GM18502 (cell line): ENCODE measurements at regions not wholly inside any gene's neighbourhood (a gene's known extent, or its start where the extent isn't known, plus 50 kb on each side); places are given as distances from the start of the nearest gene placed in this dataset.

Source experiments
- ATAC-seq: cut with Tn5 transposase; IDR thresholded peaks from one replicate; pipeline ENCODE4 v1.9.1; 2021; ENCODE audit warnings: mild to moderate bottlenecking; ENCODE audit not compliant: unreplicated experiment, poor library complexity

- ATAC-seq = no peak
Measured at GRCh38 chr3:64865839-64866570, 178.2 kb upstream of the ADAMTS9 start.

- ATAC-seq = no peak
Measured at GRCh38 chr3:64863226-64864212, 175.7 kb upstream of the ADAMTS9 start.

DNA sequence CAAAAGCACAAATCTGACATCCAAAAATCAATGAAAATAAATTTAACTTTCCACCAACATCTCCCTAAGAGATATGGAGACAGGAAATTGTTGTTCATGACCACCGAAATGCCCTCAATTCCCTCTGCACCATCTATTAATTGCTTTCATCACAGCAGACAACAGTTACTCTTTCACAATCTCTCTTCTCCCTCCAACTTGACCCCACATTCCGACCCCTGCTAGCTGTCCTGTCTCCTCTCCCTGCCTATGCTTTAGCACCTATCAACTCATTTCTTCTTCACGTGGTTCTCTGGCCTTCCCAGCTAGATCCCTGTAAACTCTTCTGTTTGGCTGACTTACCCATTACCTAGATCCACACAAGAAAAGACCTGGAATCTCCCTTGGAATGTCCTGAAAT is 173.9 kb upstream of the ADAMTS9 start:
- ATAC-seq = no peak

- no peak for ATAC-seq
Measured at GRCh38 chr3:64860536-64860870, 172.7 kb upstream of the ADAMTS9 start.

GRCh38 chr3:64859625-64860535 is 172.1 kb upstream of the ADAMTS9 start:
- ATAC-seq = no peak

- no peak for ATAC-seq
Measured at GRCh38 chr3:64856977-64857516, 169.2 kb upstream of the ADAMTS9 start.

DNA sequence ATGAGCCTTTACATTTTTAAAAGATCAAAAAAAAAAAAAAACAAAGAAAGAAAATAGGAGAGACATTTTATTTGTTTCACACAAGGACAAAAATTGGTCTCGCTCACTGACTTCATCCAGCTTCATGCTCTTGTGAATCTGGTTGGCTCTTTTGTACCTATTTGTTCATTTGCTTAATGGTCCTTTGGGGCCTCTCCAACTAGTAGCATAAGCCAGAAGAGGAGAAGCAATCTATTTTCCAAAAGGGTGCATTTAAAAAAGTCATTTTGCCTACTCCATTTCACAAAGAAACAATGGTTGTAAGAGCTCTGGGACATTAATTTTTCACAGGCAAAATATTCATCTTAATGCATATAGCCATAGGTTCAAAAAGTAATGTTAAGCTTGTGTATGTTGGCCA is 168.3 kb upstream of the ADAMTS9 start:
- ATAC-seq = no peak

GRCh38 chr3:64853456-64853855 is 165.7 kb upstream of the ADAMTS9 start:
- no peak for ATAC-seq

GRCh38 chr3:64852738-64853137 is 164.9 kb upstream of the ADAMTS9 start:
- no peak for ATAC-seq

DNA sequence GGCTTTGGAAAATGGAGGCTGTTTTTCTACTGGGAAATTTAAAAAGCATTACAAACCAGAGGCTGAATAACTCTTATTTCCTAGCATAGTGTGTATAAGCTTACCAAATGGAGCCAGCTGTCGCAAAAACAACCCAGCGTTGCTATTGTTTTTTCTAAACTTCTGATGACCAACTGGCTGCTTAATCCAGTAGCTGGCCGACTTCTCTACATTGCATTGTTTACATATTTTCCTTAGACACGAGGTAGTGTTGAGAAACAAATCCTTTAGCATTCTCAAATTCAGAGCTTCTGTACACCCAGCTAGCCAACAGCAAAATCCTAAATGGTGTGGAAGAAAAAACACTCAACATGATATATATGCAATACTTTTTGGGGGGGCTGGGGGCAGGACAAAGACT is 161.0 kb upstream of the ADAMTS9 start:
- no peak for ATAC-seq

DNA sequence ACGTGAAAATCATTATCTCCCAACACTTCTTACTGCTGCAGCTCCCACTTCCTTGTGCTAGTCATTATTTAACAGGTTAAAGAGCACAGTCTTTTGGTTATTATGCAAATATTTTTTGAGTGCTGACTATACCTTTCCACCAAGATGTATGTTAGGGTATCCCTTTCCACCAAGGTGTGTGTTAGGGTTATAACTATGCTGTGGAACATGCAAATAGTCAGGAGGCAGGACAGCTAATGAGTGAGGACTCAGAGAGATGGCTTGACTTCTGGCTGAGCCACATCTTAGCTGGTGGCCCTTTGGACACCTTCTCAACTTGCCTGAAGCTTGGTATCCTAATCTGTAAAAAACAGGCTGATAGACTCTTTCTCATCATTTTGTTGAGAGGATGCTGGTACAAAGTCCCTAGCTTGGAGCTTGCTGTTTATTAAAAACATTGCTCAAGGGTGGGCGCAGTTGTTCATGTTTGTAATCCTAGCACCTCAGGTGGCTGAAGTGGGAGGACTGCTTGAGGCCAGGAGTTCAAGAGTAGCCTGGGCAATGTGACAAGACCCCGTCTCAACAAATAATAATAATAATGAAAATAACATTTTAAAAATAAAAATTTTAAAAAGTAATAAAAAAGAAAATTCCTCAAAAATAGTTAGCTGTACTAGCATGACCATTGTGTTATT is 160.5 kb upstream of the ADAMTS9 start:
- no peak for ATAC-seq

DNA sequence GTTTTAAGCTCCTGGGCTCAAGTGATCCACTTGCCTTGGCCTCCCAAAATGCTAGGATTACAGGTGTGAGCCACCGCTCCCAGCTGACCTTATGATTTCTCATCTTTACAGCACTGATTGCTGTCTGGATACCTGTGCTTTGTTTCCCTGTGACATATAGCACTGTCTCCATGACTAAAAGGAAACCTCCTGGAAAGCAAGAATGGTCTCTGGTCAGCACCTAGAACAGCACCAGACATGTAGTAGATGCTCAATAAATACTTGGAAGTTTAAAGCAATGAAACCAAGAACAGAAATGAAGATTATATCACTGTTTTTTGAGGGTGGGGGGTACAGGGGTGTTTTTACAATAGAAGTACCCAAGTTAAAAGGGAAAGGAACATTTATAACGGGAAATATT is 156.8 kb upstream of the ADAMTS9 start:
- ATAC-seq = no peak

- ATAC-seq = no peak
Measured at GRCh38 chr3:64837986-64838735, 150.4 kb upstream of the ADAMTS9 start.

DNA sequence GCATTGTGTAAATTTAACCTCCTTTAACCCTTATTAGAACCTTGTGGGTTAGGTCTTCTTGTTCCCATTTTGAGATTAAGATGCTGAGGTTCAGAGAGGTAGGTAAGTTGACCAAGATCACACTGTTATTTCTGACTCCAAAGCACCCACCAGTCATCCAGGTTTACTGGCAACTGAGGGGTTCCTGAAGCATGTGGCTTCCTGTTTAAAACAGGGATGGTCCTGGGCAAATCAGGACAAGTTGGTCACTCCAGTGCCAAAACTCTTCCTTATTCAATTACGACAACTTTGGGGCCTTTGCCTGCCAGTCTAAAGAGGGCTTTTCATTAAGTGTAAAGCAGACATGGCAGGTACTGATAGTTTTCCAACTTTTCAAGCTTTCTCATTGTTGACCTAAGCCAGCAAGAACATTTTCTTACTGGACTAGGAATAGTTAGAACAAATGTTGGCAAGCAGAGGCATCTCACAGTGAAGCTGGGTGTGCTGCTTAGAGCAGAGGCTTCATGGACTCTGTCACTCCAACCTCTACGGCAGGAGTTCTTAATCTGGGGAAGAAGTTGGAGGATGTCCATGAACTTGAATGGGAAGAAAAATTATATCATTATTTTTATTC is 149.4 kb upstream of the ADAMTS9 start:
- ATAC-seq = no peak

DNA sequence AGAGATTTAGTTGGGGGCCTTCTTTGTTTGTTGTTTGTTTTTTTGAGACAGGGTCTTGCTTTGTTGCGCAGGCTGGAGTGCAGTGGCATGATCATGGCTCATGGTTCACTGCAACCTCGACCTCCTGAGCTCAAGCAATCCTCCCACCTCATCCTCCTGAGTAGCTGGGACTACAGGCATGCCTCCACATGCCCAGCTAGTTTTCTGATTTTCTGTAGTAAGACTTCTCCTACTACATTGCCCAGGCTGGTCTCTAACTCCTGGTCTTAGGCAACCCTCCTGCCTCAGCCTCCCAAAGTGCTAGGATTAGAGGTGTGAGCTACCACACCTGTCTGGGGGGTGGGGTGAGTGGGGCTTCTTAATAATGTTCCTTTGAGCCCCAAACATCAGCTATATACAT is 148.3 kb upstream of the ADAMTS9 start:
- no peak for ATAC-seq

GRCh38 chr3:64832098-64832497 is 144.3 kb upstream of the ADAMTS9 start:
- ATAC-seq = no peak

GRCh38 chr3:64830681-64831080 is 142.9 kb upstream of the ADAMTS9 start:
- ATAC-seq = no peak

DNA sequence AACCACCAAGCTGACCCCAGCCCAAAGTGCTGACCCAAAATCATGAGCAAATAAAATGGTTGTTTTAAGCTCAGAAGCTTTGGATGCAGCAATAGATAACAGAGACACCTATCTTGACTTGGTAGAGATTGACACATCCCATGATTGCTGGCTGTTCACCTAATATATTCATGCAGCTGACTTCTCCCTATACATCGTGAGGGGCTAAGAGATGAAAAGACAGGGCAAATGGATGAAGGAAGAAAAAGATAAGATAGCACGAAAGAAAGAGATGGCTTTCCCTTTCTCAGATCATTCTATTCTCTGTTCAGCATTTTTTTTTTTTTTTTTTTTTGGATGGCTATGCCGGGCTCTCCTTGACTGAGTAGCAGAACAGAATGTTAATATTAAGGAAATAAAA is 141.5 kb upstream of the ADAMTS9 start:
- no peak for ATAC-seq

GRCh38 chr3:64828276-64828675 is 140.5 kb upstream of the ADAMTS9 start:
- no peak for ATAC-seq
